ENCODE measurements at regions not wholly inside any gene's neighbourhood (a gene's known extent, or its start where the extent isn't known, plus 50 kb on each side); places are given as distances from the start of the nearest gene placed in this dataset.
A peak's percentile ranks its signal among the peaks of the same experiment; 100 is the strongest.
"Not testable (repeated sequence)": the region's sequence is repeated elsewhere in the genome, so short reads cannot be mapped to it uniquely, and the experiment has no call there.

DNA sequence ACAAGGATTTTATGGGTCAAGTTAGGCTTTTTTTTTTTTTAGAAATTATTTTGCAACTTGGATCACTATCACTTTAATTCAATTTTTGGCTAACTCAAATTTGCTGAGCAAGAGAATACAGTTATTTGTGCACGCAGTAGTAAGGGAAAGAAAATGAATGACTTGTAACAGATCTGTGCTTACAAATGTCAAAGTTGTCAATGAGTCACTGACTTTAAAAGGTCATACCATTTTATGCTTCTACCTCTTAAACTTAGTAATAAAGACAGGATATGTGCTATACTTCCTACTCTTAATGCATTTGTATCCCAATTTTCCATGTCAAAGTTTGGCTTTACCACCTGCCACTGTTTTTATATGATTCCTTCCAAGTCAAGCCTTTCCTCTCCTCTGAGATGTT, 131.1 kb upstream of the FBXO33 start:
- Mint-ChIP-seq H3K4me3 (no peak overlapping the region), H3K27ac (no peak overlapping the region), H3K36me3 (peaks cover 7% of the 10 kb centered on the region), H3K9me3 (peaks cover 9% of the 10 kb centered on the region), H3K4me1 (no peaks in the 10 kb centered on the region), H3K27me3 (no peaks in the 10 kb centered on the region)

DNA sequence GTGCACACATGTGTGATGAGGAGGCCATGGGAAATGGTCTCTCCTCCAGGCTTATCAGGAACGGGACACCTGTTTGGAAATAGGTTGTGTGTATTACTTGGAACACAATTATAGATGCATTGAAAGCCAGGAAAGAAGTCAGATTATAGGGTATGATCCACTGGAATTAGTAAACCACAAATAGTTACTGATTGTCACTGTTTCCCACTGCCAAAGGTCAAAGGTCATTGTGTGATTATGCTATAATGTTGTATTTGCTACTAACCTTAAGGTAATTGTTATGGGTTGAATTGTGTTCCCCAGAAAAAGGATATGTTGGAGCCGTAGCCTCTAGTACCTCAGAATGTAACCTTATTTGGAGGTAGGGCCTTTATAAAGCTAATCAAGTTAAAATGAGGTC, 129.9 kb upstream of the FBXO33 start:
- H3K9me3 Mint-ChIP-seq, result peaks cover 9% of the 10 kb centered on the region
- H3K27me3 Mint-ChIP-seq, result no peaks in the 10 kb centered on the region
- no peaks in the 10 kb centered on the region for H3K4me1 Mint-ChIP-seq
- peaks cover 7% of the 10 kb centered on the region for H3K36me3 Mint-ChIP-seq
- no peak overlapping the region for H3K4me3 Mint-ChIP-seq
- H3K27ac Mint-ChIP-seq, result peak overlapping the region; percentile 19

DNA sequence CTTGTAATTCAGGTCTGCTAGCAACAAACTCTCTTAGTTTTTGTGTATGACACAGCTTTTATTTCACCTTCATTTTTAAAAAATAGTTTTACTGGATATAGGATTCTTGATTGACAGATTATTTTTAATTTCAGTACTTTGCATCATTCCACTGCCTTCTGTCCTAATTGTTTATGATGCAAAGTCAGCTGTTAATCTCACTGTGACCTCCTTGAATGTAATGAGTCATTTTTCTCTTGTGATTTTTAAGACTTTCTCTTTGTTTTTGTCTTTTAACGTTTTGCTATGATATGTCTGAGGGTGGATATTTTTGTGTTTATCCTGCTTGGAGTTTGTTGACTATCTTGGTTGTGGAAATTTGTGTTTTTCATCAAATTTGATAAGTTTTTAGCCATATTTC, 126.3 kb upstream of the FBXO33 start:
- H3K4me3 Mint-ChIP-seq, result no peak overlapping the region

DNA sequence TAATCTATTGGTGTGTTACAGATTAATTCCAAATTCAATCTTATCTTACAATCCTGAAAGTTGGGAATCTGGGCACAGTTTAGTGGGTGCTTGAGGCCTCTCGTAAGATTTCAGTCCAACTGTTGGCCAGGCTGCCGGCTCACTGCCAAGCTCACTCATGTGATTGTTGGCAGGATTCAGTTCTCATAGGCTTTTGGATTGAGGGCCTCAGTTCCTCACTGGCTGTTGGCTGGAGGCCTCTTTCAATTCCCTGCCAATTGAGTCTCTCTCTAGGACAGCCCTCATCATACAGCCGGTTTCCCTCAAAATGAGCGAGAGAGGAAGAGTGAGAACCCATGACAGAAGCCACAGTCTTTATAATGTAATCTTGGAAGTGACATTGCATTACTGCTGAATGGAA, 123.5 kb upstream of the FBXO33 start:
- no peak overlapping the region for H3K4me3 Mint-ChIP-seq
- peaks cover 8% of the 10 kb centered on the region for H3K36me3 Mint-ChIP-seq
- H3K27ac Mint-ChIP-seq, result no peak overlapping the region
- H3K9me3 Mint-ChIP-seq, result peaks cover 22% of the 10 kb centered on the region
- no peaks in the 10 kb centered on the region for H3K4me1 Mint-ChIP-seq
- no peaks in the 10 kb centered on the region for H3K27me3 Mint-ChIP-seq

More for the DNA sequence above, 126.3 kb upstream of the FBXO33 start:
- H3K27ac Mint-ChIP-seq, result no peak overlapping the region
- no peaks in the 10 kb centered on the region for H3K4me1 Mint-ChIP-seq
- no peaks in the 10 kb centered on the region for H3K27me3 Mint-ChIP-seq
- H3K36me3 Mint-ChIP-seq, result peaks cover 8% of the 10 kb centered on the region
- H3K9me3 Mint-ChIP-seq, result peaks cover 22% of the 10 kb centered on the region

DNA sequence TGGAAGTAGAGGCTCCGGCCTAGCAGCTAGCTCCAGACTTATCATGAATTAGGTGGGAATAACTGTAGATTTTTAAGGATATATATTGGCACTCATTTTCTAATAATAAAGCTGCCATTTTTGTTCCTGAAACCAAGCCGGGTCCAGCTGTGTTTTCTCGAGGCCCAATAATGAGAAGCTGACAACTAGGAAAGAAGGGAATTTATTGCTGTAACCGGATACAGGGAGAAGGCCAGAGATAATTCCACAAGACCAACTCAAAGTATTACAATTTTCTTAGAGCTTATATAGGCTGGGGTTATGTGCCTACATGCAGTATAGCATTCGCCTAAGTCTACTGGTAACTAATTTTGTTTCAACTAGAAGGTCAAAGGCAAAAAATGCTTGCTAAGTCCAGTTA, 122.3 kb upstream of the FBXO33 start:
- no peaks in the 10 kb centered on the region for H3K27me3 Mint-ChIP-seq
- H3K4me1 Mint-ChIP-seq, result no peaks in the 10 kb centered on the region
- H3K4me3 Mint-ChIP-seq, result no peak overlapping the region
- H3K9me3 Mint-ChIP-seq, result peaks cover 17% of the 10 kb centered on the region
- H3K27ac Mint-ChIP-seq, result no peak overlapping the region
- H3K36me3 Mint-ChIP-seq, result peaks cover 8% of the 10 kb centered on the region

DNA sequence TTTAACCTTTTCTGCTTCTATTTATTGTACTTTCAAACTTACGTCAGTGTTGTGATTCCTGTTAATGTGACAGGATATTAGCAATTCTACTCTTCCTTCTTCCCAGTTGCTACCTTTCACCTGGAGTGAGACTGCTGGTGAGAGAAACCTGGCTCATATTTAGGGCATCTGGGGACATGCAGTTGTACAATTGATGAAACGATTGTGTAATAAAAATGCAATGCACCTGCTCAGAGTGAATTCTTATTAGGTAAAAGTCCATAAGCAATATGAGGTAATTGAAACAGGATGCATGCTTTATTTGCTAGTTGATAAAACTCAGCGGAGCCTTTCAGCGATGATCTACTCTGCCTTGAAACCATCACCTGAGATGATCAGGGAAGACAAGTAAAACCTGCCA, 116.1 kb upstream of the FBXO33 start:
- Mint-ChIP-seq H3K4me3 (no peak overlapping the region), H3K27ac (no peak overlapping the region), H3K9me3 (peaks cover 22% of the 10 kb centered on the region), H3K36me3 (peaks cover 1% of the 10 kb centered on the region), H3K27me3 (no peaks in the 10 kb centered on the region), H3K4me1 (no peaks in the 10 kb centered on the region)

DNA sequence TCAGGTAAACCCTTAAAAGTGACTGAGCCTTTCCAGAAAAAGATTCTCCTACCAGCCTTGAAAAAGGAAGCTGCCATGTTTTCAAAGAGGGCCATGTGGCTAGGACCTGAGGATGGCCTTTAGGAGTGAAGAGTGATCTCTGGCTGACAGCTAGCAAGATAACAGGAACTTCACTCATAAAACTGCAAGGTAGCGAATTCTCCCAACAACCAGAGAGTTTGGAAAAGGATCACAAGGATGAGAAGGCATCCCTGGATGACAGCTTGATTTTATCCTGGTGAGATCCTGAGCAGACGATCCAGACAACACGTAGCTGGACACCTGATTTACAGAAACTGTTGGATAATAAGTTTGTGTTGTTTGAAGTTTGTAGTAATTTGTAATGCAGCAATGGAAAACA, 115.6 kb upstream of the FBXO33 start:
- H3K4me3 Mint-ChIP-seq, result no peak overlapping the region
- H3K36me3 Mint-ChIP-seq, result peaks cover 1% of the 10 kb centered on the region
- no peak overlapping the region for H3K27ac Mint-ChIP-seq
- H3K9me3 Mint-ChIP-seq, result peaks cover 22% of the 10 kb centered on the region
- no peaks in the 10 kb centered on the region for H3K4me1 Mint-ChIP-seq
- H3K27me3 Mint-ChIP-seq, result no peaks in the 10 kb centered on the region

DNA sequence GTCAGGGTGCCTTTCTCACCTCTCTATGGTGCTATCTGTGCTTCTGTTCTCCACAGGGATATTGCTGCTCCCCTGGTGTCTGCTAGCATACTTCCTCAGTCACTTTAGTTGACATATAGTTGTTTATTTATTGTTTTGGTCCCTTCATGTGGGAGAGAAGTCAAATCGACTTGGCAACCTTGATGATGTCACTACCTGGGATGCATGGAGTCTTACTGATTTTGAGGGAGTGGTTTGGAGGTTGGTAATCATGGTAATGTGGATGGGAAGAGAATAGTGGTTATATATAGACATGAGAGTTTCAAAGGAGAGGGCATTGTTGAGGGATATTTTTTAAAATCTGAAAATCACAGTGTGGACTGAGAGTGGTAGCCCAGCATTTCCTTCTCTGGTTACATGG, 73.6 kb upstream of the FBXO33 start:
- peaks cover 11% of the 10 kb centered on the region for H3K36me3 Mint-ChIP-seq
- no peak overlapping the region for H3K4me3 Mint-ChIP-seq
- H3K27ac Mint-ChIP-seq, result no peak overlapping the region
- no peaks in the 10 kb centered on the region for H3K4me1 Mint-ChIP-seq
- H3K9me3 Mint-ChIP-seq, result peaks cover 17% of the 10 kb centered on the region
- peaks cover 3% of the 10 kb centered on the region for H3K27me3 Mint-ChIP-seq

DNA sequence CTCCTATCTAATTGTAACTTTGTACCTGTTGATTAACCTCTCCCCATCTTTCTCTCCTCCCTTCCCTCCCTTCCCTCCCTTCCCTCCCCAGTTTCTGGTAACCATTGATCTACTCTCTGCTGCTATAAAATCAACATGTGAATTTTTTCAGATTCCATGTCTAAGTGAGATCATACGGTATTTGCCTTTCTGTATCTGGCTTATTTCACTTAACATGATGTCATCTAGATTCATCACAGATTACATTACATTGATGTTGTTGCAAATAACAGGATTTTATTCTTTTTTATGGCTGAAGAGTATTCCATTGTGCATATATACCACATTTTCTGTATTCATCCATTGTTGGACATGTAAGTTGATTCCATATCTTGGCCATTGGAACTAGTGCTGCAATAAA, 68.0 kb upstream of the FBXO33 start:
- H3K27me3 Mint-ChIP-seq, result peaks cover 3% of the 10 kb centered on the region
- H3K27ac Mint-ChIP-seq, result no peak overlapping the region
- no peak overlapping the region for H3K4me3 Mint-ChIP-seq
- H3K36me3 Mint-ChIP-seq, result peaks cover 4% of the 10 kb centered on the region
- no peaks in the 10 kb centered on the region for H3K4me1 Mint-ChIP-seq
- H3K9me3 Mint-ChIP-seq, result peaks cover 4% of the 10 kb centered on the region

DNA sequence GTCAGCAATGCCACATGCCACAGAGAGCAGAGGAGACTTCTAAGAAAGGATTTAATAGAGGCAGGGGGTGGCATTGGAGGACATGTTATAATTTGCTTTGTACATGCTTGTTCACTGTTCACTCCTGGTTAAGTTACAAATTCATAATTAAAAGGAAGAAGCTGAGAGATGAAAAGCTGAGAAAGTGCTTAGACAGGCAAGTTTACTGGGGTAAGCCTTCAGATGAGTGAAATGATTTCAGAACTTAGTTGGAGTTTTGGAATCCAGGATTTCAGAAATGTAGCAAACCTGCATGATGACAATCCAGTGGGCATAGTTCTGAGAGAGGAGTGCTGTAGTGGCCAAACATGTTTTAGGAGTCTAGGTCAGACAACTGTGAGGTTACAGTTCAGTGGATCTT, 67.3 kb upstream of the FBXO33 start:
- H3K9me3 Mint-ChIP-seq, result peaks cover 4% of the 10 kb centered on the region
- no peak overlapping the region for H3K27ac Mint-ChIP-seq
- peaks cover under 1% of the 10 kb centered on the region for H3K36me3 Mint-ChIP-seq
- no peak overlapping the region for H3K4me3 Mint-ChIP-seq
- no peaks in the 10 kb centered on the region for H3K4me1 Mint-ChIP-seq
- peaks cover under 1% of the 10 kb centered on the region for H3K27me3 Mint-ChIP-seq

DNA sequence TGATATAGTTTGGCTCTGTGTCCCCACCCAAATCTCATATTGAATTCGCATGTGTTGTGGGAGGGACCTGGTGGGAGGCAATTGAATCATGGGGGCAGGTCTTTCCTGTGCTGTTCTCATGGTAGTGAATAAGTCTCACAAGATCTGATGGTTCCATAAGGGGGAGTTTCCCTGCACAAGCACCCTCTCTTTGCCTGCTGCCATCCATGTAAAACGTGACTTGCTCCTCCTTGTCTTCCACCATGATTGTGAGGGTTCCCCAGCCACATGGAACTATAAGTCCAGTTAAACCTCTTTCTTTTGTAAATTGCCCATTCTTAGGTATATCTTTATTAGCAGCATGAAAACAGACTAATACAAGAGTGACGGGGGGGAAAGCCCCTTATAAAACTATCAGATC, 65.4 kb upstream of the FBXO33 start:
- not testable (repeated sequence) for H3K9me3 Mint-ChIP-seq, H3K4me1 Mint-ChIP-seq, H3K36me3 Mint-ChIP-seq, H3K27me3 Mint-ChIP-seq, H3K4me3 Mint-ChIP-seq, H3K27ac Mint-ChIP-seq

DNA sequence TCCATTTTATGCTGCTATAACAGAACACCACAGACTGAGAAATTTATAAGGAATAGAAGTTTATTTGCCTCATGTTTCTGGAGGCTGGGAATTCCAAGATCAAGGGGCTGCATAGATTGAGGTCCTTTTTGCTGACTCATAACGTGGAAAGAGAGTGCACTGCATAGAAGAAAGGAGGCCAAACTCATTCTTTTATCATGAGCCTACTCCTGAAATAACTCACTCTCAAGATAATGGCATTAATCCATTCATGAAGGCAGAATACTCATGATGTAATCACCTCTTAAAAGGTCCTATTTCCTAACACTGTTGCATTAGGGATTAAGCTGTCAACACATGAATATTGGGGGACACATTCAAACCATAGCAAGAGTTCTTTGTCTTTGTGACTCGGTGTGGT, 60.0 kb upstream of the FBXO33 start:
- Mint-ChIP-seq H3K9me3 (peaks cover 4% of the 10 kb centered on the region), H3K4me3 (no peak overlapping the region), H3K27ac (no peak overlapping the region), H3K36me3 (no peaks in the 10 kb centered on the region), H3K27me3 (no peaks in the 10 kb centered on the region), H3K4me1 (peaks cover 4% of the 10 kb centered on the region)

DNA sequence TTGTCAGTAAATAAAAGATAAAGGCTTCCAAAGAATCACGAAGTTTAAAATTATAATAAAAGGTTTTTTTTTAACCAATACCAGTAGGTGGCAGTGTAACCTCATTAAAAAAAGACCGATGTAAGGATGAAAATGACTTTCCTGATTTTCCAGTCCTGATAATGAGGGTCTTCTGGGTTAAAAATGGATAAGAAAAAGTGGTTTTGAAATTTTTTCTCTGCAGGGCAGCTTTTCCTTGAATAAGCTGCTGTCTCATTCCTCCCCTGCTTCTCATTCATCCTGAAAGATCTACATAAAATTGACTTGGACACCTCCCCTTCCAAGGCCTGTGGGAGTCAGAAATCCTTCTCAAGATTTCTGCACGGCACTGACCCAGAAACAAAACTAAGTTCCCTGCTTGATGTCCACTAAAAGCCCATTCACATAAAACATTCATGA, 58.9 kb upstream of the FBXO33 start:
- peaks cover 4% of the 10 kb centered on the region for H3K4me1 Mint-ChIP-seq
- no peaks in the 10 kb centered on the region for H3K27me3 Mint-ChIP-seq
- H3K4me3 Mint-ChIP-seq, result no peak overlapping the region
- no peaks in the 10 kb centered on the region for H3K36me3 Mint-ChIP-seq
- H3K9me3 Mint-ChIP-seq, result peaks cover 3% of the 10 kb centered on the region
- no peak overlapping the region for H3K27ac Mint-ChIP-seq

DNA sequence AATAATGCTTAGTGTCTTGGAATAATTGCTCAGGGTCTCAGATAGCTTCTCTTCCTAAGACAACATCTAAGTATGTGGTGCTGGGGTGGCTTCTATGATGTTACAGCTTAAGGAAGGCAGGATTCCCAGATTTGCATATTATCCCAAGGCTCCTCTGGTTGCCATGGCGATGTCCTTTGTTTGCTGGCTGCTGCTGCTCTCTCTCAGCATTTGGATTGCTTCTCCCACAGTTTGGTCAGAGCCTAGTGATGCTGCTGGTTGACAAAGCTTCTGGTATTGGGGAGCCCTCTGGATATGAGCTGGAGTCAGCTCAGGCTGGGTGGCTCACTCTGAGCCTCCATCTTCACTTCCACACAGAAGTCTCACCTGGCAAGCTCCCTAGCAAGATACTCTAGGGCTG, 56.4 kb upstream of the FBXO33 start:
- H3K27ac Mint-ChIP-seq, result no peak overlapping the region
- no peaks in the 10 kb centered on the region for H3K27me3 Mint-ChIP-seq
- no peaks in the 10 kb centered on the region for H3K36me3 Mint-ChIP-seq
- no peaks in the 10 kb centered on the region for H3K9me3 Mint-ChIP-seq
- H3K4me1 Mint-ChIP-seq, result peaks cover 4% of the 10 kb centered on the region
- no peak overlapping the region for H3K4me3 Mint-ChIP-seq

DNA sequence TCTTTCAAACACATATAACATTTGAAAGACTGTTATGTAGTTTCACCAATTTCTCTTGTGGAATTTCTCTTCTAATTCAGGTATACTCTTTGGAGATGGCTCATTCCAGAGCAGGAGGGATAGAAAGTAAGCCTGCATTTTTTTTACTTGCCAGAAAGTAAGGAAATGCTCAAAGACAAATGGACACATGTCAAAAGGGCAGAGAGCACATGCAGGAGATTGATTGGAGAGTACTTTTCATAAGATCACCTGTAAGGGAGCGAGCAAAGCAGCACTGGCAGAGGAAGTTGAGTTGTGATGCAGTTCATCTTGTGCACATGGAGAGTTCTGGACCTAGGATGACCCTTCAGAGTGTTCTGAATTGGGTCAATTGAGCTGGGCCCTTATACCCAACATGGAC, 51.4 kb upstream of the FBXO33 start:
- Mint-ChIP-seq H3K9me3 (no peaks in the 10 kb centered on the region), H3K36me3 (peaks cover 2% of the 10 kb centered on the region), H3K27ac (no peak overlapping the region), H3K4me1 (no peaks in the 10 kb centered on the region), H3K4me3 (no peak overlapping the region), H3K27me3 (no peaks in the 10 kb centered on the region)
